Neuronal stem cell (in vitro differentiated cells): ENCODE measurements at regions not wholly inside any gene's neighbourhood (a gene's known extent, or its start where the extent isn't known, plus 50 kb on each side); places are given as distances from the start of the nearest gene placed in this dataset.
A peak's percentile ranks its signal among the peaks of the same experiment; 100 is the strongest.
"Not testable (repeated sequence)": the region's sequence is repeated elsewhere in the genome, so short reads cannot be mapped to it uniquely, and the experiment has no call there.

ENCODE experiments used
- DNase-seq: peaks from one replicate; pipeline ENCODE4 v3.0.0-alpha.2; 2013; ENCODE audit warnings: low spot score
- H2AFZ ChIP-seq: one replicate; pipeline ENCODE4 v1.6.1; 2013; ENCODE audit warnings: mild to moderate bottlenecking, low read length, inconsistent platforms
- H2AK5ac ChIP-seq: 2 replicates; pipeline ENCODE4 v1.6.1; 2013; ENCODE audit warnings: low read depth, mild to moderate bottlenecking, inconsistent platforms, low read length, moderate library complexity, mixed read lengths
- H2BK120ac ChIP-seq: 2 replicates; pipeline ENCODE4 v1.6.1; 2013; ENCODE audit warnings: low read depth, mild to moderate bottlenecking, inconsistent platforms, low read length, moderate library complexity, mixed read lengths
- H2BK12ac ChIP-seq: one replicate; pipeline ENCODE4 v1.6.1; 2013; ENCODE audit warnings: low read length, inconsistent platforms
- H2BK15ac ChIP-seq: 2 replicates; pipeline ENCODE4 v1.6.1; 2013; ENCODE audit warnings: mild to moderate bottlenecking, low read length, inconsistent platforms, mixed read lengths
- H2BK5ac ChIP-seq: one replicate; pipeline ENCODE4 v1.6.1; 2013; ENCODE audit warnings: inconsistent platforms, mild to moderate bottlenecking, low read length, moderate library complexity
- H3K14ac ChIP-seq: one replicate; pipeline ENCODE4 v1.6.1; 2013; ENCODE audit warnings: low read length, inconsistent platforms
- H3K18ac ChIP-seq: 2 replicates; pipeline ENCODE4 v1.6.1; 2013; ENCODE audit warnings: low read length, inconsistent platforms
- H3K23ac ChIP-seq: 2 replicates; pipeline ENCODE4 v1.6.1; 2013; ENCODE audit warnings: low read depth, mild to moderate bottlenecking, mixed read lengths, low read length, inconsistent platforms; ENCODE audit not compliant: poor library complexity
- H3K27ac ChIP-seq: replicated peaks from 3 replicates; pipeline ENCODE4 v1.5.1; 2013; ENCODE audit warnings: low read length, inconsistent platforms
- H3K27me3 ChIP-seq, 3 experiments: 2 replicates each; pipeline ENCODE4 v1.6.1; 2013; ENCODE audit warnings: low read length in 3 of 3, mild to moderate bottlenecking in 2 of 3, inconsistent platforms in 1 of 3, low read depth in 1 of 3, mixed read lengths in 1 of 3, moderate library complexity in 1 of 3; ENCODE audit not compliant: control insufficient read depth in 3 of 3, insufficient read depth in 3 of 3
- H3K36me3 ChIP-seq, 2 donors: replicated peaks in 1 of 2; 2 replicates each; pipeline ENCODE4 v1.6.1; 2013; ENCODE audit warnings: low read length in 2 of 2; ENCODE audit not compliant: control insufficient read depth in 2 of 2, insufficient read depth in 2 of 2
- H3K4ac ChIP-seq: 2 replicates; pipeline ENCODE4 v1.6.1; 2013; ENCODE audit warnings: inconsistent platforms, mild to moderate bottlenecking, low read length, moderate library complexity
- H3K4me1 ChIP-seq, 2 donors: 1 replicate in 1 of 2; 2 replicates in 1 of 2; pipeline ENCODE4 v1.6.1; 2013; ENCODE audit warnings: low read length in 2 of 2, low read depth in 1 of 2; ENCODE audit not compliant: control insufficient read depth in 2 of 2, insufficient read depth in 1 of 2
- H3K4me2 ChIP-seq: one replicate; pipeline ENCODE4 v1.6.1; 2013; ENCODE audit warnings: mild to moderate bottlenecking, low read length, inconsistent platforms; ENCODE audit not compliant: insufficient read depth, poor library complexity, severe bottlenecking
- H3K4me3 ChIP-seq, 2 donors: 2 replicates each; pipeline ENCODE4 v1.5.1; 2013; ENCODE audit warnings: low read length in 2 of 2, mild to moderate bottlenecking in 2 of 2, inconsistent platforms in 1 of 2, moderate library complexity in 1 of 2
- H3K79me1 ChIP-seq: one replicate; pipeline ENCODE4 v1.6.1; 2013; ENCODE audit warnings: low read depth, mild to moderate bottlenecking, inconsistent platforms, low read length, moderate library complexity
- H3K9ac ChIP-seq: one replicate; pipeline ENCODE4 v1.6.1; 2013; ENCODE audit warnings: mild to moderate bottlenecking, low read depth, low read length, inconsistent platforms; ENCODE audit not compliant: poor library complexity
- H3K9me3 ChIP-seq, 2 donors: replicated peaks in 1 of 2; 2 replicates each; pipeline versions ENCODE3 to v1.6.1; 2013; ENCODE audit warnings: low read length in 2 of 2, mild to moderate bottlenecking in 2 of 2, inconsistent platforms in 1 of 2, low read depth in 1 of 2, mixed read lengths in 1 of 2, moderate library complexity in 1 of 2; ENCODE audit not compliant: control insufficient read depth in 2 of 2, insufficient read depth in 1 of 2
- H4K8ac ChIP-seq: one replicate; pipeline ENCODE4 v1.6.1; 2013; ENCODE audit warnings: low read depth, mild to moderate bottlenecking, inconsistent platforms, low read length, moderate library complexity
- H4K91ac ChIP-seq: one replicate; pipeline ENCODE4 v1.6.1; 2013; ENCODE audit warnings: low read length, low read depth, mild to moderate bottlenecking, inconsistent platforms; ENCODE audit not compliant: poor library complexity
- WGBS, 2 donors: extraction: QIAGEN DNeasy Blood & Tissue Kit; methylation state at CpG; one replicate each; pipeline ENCODE4 v1.1.7; 2013; ENCODE audit warnings: missing lambda C conversion rate in 2 of 2, mixed read lengths in 1 of 2; ENCODE audit not compliant: insufficient read length in 2 of 2, insufficient replicate concordance in 1 of 2; ENCODE audit errors: extremely low coverage in 2 of 2; 5-methylcytosine and 5-hydroxymethylcytosine counted together

DNA sequence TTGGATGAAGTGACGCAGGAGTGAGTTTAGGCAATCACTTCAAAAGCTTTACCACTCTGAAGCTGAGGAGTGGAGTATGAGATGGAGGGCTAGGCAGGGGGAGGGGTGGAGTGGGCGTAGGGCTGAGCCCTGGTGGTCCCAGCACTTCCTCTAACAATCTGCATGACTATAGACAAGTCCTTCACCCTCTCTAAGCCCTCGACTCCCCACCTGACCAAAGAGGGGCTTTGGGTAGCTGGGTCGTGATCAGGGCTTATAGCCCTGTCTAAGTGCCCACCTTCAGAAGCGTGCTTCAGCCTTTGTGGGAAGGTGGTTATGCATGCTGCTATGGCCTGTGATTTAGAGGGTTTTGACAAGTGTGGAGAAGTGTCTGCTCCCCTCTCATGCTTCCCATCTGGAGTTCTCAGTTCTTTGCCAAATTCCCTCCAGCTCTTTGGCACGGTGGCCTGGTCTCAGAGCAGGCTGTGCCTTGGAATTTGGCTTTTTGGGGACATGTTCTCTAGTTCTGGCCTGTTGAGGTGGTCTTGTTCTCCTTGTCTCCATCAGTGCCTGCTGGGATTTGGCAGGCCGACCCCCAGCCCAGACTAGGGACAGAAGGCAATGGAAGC lies 53.0 kb downstream of the ACTBL2 start:
- Histone ChIP-seq H3K9ac (no peak overlapping the region), H3K18ac (peak overlapping the region; percentile 49), H2BK15ac (peak overlapping the region; percentile 20), H2BK5ac (no peak overlapping the region), H2BK120ac (no peak overlapping the region), H2BK12ac (no peak overlapping the region), H2AK5ac (peak overlapping the region; percentile 42), H4K91ac (no peak overlapping the region), H4K8ac (no peak overlapping the region), H3K14ac (no peak overlapping the region), H3K4me1 (peaks cover 0 to 4% of the 10 kb centered on the region in 2 donors), H3K27ac (no peak overlapping the region), H3K9me3 (peaks cover 0 to 2% of the 10 kb centered on the region in 2 donors), H3K79me1 (no peaks in the 10 kb centered on the region), H2AFZ (no peak overlapping the region), H3K36me3 (no peaks in the 10 kb centered on the region), H3K4me2 (no peak overlapping the region), H3K27me3 (peaks cover 0 to 3% (median 0%) of the 10 kb centered on the region in 3 experiments), H3K4ac (no peak overlapping the region), H3K23ac (no peak overlapping the region), H3K4me3 (no peak overlapping the region)
- no CpG with 5 or more reads among the region's 7 CpGs for WGBS, 2 donors
- DNase-seq: no peak

DNA sequence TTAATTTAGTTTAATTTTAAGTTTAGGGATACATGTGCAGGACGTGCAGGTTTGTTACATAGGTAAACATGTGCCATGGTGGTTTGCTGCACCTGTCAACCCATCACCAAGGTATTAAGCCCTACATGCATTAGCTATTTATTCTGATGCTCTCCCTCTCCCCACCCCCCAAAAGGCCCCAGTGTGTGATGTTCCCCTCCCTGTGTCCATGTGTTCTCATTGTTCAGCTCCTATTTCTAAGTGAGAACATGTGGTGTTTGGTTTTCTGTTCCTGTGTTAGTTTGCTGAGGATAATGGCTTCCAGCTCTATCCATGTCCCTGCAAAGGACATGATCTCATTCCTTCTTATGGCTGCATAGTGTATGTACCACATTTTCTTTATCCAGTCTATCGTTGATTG lies 53.6 kb downstream of the ACTBL2 start:
- not testable (repeated sequence) for H3K18ac ChIP-seq, H3K9me3 ChIP-seq, H3K36me3 ChIP-seq, H4K8ac ChIP-seq, H3K4ac ChIP-seq, H3K14ac ChIP-seq, H4K91ac ChIP-seq, H3K4me1 ChIP-seq, DNase-seq, H3K27me3 ChIP-seq, H3K27ac ChIP-seq, H2BK12ac ChIP-seq, H3K4me2 ChIP-seq, H2BK15ac ChIP-seq, H2BK120ac ChIP-seq, H2AFZ ChIP-seq, H3K4me3 ChIP-seq, H3K23ac ChIP-seq, H2BK5ac ChIP-seq, H3K79me1 ChIP-seq, H3K9ac ChIP-seq, H2AK5ac ChIP-seq
- no CpG with 5 or more reads among the region's 2 CpGs for WGBS, 2 donors

- Histone ChIP-seq H2AFZ (no peak overlapping the region), H3K18ac (no peak overlapping the region), H3K36me3 (no peaks in the 10 kb centered on the region), H3K27ac (no peak overlapping the region), H3K4me2 (no peak overlapping the region), H3K9me3 (no peaks in the 10 kb centered on the region), H2AK5ac (peak overlapping the region; percentile 14), H3K79me1 (no peaks in the 10 kb centered on the region), H4K91ac (no peak overlapping the region), H2BK5ac (no peak overlapping the region), H2BK15ac (no peak overlapping the region), H3K9ac (peak overlapping the region; percentile 50), H3K23ac (peak overlapping the region; percentile 66), H3K14ac (no peak overlapping the region), H4K8ac (no peak overlapping the region), H3K27me3 (peaks cover 0 to 3% (median 0%) of the 10 kb centered on the region in 3 experiments), H2BK12ac (peak overlapping the region; percentile 43), H3K4me3 (no peak overlapping the region), H3K4me1 (no peaks in the 10 kb centered on the region), H2BK120ac (no peak overlapping the region), H3K4ac (no peak overlapping the region)
- DNase-seq: no peak
- no CpG with 5 or more reads among the region's 17 CpGs for WGBS, 2 donors
Observed at GRCh38 chr5:57422993-57423392, 59.6 kb downstream of the ACTBL2 start.

DNA sequence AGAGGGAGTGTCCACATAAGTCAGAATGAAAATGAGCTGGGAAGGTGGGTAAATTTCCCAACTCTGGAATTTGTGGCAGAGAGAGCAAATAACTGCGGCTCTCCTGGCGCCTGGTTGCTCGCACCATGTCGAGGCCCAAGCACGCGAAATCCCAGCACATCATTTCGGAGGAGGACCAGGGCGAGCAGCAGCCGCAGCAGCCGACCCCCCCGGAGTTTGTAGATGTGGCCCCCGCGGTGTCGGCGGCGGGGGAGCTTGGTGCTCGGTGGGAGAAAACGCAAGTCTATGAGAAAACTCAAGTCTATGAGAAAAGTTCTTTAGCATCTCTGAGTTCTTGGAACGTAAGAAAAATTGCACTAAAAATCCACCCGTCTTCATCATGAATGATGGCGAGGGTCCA lies 60.3 kb downstream of the ACTBL2 start:
- Histone ChIP-seq H3K4me1 (no peaks in the 10 kb centered on the region), H4K8ac (no peak overlapping the region), H3K27ac (no peak overlapping the region), H2BK120ac (no peak overlapping the region), H3K18ac (no peak overlapping the region), H2BK5ac (no peak overlapping the region), H2AFZ (no peak overlapping the region), H3K9me3 (no peaks in the 10 kb centered on the region), H3K9ac (no peak overlapping the region), H3K14ac (no peak overlapping the region), H3K4me2 (no peak overlapping the region), H2AK5ac (no peak overlapping the region), H3K36me3 (no peaks in the 10 kb centered on the region), H4K91ac (no peak overlapping the region), H3K23ac (no peak overlapping the region), H2BK15ac (no peak overlapping the region), H2BK12ac (no peak overlapping the region), H3K4ac (no peak overlapping the region), H3K79me1 (no peaks in the 10 kb centered on the region), H3K4me3 (no peak overlapping the region), H3K27me3 (peaks cover 0 to 3% (median 0%) of the 10 kb centered on the region in 3 experiments)
- no peak for DNase-seq
- no CpG with 5 or more reads among the region's 21 CpGs for WGBS, 2 donors
